Stimulated activated CD4-positive, alpha-beta T cell treated with anti-CD3 and anti-CD28 coated beads, Interleukin-2, amount 100 ng/mL, for 48 hours (primary cell): ENCODE measurements at regions not wholly inside any gene's neighbourhood (a gene's known extent, or its start where the extent isn't known, plus 50 kb on each side); places are given as distances from the start of the nearest gene placed in this dataset.

Experiments
- DNase-seq, 2 donors: peaks; one replicate each; pipeline ENCODE4 v3.0.0-alpha.2; 2020

DNA sequence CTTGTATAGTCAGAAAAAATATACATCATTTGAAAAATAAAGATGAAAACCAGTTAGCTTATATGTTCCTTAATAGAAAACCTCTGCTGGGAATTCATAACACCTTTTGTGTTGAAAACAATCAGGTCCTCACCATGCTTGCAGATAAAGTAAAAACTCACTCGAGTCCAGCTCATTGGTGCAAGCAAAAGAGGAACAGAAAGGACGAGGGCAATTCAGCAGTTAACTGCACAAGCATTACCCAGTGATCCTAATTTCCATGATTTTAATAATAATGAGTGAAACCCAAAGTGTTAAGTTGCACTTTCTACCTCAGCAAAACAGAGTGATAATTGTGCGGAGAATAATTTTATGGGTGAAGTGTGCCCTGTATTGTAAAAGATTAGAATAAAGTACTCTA, 839.9 kb downstream of the BCL11A start:
- no peak for DNase-seq

DNA sequence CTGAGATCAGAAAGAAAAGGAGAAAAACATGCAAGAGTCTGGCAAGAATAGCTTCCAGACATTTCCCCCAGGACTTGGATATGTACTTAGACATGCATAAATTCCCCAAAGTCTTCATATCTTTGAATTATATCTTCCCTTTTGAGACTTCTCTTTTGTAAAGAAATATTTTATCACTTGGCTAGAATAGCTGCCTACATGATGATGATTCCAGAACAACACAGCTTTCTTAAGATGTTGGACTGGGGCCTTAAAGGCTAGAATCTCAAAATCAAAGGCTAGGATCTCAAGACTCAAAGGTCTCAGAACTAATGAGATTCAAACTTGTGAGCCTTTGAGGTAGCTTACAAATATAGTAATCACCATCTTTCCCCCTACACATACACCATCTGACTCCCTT, 842.3 kb downstream of the BCL11A start:
- DNase-seq, result no peak

GRCh38 chr2:59706729-59707128, 846.7 kb downstream of the BCL11A start:
- DNase-seq, result no peak

GRCh38 chr2:59703796-59704195, 849.7 kb downstream of the BCL11A start:
- DNase-seq, result no peak

DNA sequence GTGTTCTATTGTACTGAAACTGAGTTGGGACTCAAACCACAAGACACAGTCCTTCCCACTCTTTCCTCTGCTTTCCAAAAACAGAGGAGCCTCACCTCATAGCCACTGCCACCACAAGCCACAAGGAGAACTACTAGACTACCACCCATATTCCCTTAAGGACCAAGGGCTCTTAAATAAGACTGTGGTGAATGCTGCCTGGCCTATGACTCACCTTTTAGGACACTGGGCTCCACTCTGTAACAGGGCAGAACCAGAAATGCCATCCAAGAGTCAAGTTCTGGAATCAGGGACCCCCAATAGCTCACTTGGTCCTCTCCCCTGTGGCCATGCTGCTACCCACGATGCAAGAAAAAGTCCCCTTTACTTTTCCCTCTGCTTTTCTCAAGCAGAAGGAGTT, 851.4 kb downstream of the BCL11A start:
- DNase-seq, result no peak

GRCh38 chr2:59701271-59701994, 852.0 kb downstream of the BCL11A start:
- DNase-seq, result no peak

DNA sequence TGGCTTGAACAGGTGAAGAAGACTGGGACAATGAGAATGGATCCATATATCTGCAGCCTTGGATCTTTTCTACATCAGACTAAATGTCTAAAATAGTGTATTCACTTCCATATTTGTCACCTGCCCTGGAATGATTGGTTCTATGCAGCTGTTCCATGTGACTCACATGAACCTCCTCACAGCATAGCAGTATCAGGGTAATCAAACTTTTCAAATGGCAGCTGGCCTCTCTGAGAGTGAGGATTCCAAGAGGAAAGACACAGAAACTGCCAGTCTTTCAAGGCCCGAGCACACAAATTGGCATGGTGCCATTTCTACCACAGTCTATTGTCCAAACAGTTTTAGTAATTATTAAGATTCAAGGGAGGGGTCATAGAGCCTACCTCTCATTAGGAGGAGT, 859.3 kb downstream of the BCL11A start:
- no peak for DNase-seq

- no peak for DNase-seq
These were observed 860.1 kb downstream of the BCL11A start for GRCh38 chr2:59693231-59693959.

DNA sequence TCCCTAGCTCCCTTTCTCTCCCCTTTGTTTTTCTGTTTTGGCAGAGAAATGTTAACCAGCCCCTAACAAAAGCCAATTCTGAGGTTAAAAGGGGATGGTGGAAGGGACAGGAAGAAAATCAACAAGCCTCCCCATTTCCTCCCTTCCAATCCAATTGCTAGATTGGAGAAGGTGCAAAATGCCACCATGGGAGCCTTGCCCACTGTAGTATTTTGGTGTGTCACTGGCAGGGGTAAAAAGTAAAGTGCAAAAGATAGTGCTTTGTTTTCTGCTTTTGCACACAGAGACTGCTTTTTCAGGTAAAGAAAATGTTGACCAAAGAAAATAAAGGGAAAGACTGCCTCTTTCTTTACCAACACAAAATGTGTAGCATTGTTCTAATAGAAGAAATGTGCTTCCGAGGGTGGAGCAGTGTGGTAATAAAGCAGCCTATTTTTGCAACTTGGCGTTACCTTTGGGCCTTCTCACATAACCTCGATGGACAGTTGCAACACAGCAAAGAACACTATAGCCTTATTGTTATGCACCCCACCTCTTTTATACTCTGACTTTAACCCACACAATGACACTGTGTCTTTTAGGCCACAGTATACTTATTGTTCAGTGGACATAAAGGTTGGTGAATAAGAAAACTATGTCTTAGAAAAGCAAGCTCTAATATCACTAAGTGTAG, 861.8 kb downstream of the BCL11A start:
- DNase-seq, result no peak

DNA sequence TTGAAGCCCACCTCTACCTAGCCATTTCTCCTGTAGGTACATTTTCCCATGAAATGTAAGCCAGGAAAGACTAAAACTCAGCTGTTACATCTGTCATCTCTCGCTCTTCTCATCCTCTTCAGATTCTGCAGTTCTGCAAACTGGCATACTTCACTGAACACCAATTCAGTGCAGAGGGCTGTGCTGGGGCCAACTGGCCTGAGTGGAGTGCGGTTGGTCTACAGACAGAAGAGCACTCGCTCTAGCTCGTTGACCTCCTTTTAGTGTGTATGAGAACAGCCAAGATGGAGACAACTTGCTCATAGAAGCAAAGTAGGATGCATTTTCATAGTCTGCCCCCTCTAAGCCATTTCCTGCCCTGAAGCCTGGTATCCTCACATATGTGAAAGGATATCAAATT, 862.6 kb downstream of the BCL11A start:
- DNase-seq, result no peak

DNA sequence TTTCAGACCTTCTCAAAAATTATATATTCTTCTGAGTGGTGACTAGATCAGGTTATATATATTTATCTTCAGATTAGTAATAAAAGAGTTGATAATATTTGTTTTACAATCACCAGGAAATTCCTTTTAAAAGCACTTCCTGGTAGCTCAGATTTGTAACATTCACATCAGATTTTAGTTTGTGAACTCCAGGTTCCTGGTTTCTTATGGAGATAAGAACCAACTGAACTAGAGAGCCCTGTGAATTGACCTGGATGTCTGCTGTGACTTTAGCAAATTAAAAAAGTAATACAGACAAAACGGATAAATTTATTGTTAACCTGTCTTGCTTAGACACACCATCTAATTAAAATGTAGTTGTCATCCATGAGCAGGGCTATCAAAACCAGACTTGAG, 868.7 kb downstream of the BCL11A start:
- DNase-seq, result no peak

GRCh38 chr2:59684116-59684770, 869.2 kb downstream of the BCL11A start:
- DNase-seq, result no peak

GRCh38 chr2:59680863-59681262, 872.6 kb downstream of the BCL11A start:
- DNase-seq, result no peak

DNA sequence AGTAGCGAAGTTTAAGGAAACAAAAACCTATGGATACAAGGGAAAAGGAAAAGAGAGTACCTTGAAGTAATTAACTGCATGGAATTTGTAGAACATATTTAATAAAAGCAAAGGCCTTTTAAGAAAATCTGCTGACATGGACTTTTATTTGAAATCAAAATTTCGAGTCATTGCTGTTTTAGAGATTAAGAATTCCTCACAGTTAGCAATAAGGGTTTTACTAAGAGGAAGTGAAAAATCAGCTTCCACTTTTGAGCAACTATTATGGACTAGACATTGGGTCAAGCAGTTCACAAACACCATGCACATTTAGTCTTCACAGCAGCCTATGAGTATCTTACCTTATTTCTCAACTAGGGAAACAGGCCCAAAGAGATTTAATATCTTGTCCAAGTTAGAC, 876.3 kb downstream of the BCL11A start:
- DNase-seq, result no peak

DNA sequence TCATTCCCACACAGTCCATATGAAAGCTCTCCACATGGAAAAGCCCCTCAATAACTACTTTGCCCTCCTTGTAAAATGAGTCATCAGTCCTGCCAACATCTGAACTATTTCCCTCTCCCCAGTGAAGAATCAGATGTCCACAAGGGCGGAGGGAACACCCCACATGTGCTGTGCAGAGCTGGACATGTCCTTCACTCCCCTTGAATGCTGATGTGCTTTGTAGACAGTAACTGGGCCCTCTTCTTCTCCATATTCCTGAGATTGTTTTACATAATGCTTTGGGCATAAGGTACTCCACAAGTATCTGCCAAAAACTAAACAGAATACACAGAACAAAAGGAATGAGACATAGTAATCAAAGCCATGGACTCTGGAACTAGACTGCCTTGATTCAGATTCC, 879.4 kb downstream of the BCL11A start:
- DNase-seq, result no peak

DNA sequence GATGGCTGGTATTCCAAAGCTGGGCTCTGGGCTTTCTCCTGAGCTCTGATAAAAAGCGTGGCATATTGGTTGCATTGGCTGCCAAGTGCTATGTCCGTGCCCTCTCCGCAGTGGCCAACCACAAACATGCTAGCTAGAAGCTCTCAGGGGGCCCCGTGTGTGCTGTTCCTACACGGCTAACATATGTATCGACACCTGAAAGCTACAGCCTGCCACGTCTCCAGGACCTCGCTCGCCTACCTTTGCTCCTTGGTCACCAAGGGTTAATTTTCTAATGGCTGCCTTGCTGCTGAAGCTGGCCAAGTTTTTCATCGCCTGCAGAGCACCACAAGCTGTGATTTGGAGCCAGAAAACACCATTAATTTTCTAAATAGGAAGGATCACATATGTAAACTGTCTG, 888.4 kb downstream of the BCL11A start:
- DNase-seq, result no peak

DNA sequence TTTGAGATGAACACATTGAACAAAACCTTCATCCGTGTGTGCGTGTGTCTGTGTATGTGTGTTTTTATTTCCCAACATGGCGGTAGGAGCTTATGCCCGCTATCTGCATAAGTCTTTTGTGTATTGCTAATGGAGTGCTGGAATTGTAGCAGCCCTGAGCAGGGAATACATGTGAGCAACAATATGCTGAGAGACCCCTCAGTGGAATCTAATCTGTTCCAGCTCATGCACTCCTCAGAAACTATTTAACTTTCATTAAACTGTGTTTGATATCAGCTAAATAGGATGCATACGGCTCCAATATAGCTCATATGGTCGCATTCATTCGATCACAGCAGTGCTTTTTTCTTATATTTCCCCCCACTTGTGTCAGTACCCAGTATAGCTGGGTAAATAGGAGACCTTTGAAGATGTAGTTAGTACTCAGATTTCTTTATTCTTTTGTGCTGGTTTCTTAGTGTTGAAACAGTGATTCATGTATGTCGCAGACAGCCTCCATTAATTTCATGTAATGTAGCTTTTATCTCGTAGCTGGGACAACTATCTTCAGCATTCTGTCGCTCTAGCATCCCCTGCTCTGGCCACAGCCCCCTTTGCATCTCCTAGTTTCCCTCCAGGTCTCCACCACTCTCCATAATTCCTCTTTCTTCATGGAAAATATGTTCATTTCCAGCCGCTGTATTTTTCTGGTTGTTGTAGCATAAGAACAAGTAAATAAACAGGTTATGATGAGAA, 891.2 kb downstream of the BCL11A start:
- DNase-seq, result no peak

DNA sequence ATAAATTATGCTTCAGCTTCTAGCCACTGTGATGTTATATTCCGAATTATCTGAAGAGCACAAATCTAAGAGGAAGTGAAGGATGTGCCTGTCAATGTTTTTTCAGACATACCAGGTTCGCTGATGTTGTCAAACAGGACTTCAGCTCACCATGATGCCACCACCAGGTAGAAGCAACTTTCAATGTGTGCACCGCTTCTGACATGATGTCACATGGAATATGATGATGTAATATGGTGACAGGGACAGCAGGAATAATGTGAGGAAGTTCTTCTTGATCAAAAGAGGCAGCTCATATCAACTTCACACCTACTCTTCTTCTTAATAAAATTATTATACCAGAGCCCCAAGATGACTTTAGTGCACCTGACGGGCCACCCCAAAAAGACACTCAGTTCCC, 893.2 kb downstream of the BCL11A start:
- no peak for DNase-seq

DNA sequence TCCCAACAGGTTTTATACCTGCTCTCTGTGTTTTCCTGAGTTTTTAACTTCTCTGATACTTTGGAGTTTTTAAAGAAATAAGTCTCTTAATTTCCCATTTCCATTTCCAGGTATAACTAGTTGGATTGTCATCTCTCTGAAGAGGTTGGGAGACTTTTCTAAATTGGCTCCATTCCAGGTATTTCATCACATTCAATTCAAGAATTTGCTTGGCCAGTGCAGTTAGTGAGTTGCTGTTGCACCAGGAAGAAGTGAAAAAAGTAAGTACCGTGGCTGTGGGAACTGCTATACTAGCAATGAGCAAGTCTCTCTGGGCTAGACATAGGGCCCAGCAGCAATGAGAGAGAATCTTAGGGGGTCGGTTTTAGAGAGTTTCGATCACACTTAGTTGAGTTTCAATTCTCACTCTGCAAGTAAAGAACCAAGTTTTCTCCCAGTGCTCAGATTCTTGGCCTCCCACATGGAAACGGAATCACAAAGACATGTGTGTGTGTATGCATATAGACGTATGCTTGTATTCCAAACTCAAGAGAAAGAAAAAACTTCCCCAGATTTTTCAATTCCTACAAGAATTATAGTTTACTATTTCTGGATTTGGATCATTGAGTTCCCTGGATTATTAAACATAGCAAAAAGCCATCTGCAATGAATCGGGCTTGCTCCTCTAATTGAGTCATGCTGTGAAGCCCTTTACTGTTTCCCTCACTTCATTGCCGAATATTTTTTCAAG, 894.4 kb downstream of the BCL11A start:
- DNase-seq, result no peak

DNA sequence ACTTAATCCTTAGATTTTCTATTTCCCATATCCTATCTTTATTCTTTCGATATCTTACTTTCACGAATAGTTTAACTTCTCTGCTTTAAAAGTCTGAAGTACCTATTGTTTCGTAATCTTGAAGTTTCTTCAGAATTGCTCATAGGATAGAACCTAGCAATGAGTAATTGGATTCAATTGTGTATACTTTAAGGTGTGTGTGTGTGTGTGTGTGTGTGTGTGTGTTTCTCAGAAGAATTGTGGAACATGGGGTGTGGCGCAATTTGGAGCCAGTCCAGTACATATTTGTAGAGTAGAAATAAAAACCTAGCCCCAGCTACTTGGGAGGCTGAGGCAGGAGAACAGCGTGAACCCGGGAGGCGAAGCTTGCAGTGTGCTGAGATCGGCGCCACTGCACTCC, 897.6 kb downstream of the BCL11A start:
- no peak for DNase-seq

DNA sequence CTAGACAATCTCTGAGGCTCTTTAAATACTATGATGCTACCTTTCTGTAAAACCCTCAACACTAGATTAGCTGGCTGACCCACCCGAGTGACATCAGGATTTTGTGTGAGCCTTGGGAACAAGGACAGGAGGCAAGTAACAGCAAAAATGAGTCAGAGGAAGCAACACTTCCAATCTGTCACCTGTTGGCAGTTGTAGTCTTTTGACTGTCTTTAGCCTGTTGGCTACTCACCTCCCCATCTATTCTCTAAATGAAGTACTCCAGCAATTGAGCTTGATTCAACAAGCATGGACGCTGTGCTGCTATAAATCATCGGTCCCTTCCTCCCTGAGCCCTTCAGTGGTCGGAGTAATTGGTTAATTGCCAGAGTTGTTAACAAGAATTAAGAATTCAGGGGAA, 898.7 kb downstream of the BCL11A start:
- DNase-seq, result no peak

DNA sequence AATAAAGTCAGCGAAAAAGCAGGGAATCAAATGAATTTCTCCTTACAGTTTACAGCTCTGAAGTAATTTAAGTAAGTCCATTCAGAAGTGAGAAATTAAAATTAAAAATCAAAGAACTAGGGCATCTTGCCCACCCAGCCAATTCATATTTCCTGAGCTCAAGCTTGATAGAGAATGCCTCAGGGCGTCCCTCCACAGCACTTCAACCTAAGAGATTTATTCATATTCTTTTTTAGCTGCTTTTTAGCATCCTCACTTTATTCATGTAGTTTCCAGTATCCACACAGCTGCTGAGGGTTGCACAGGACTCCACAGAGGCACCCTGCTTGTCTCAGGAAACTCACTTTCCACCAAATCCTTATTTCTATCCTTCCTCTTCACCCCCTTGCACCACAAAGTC, 900.3 kb downstream of the BCL11A start:
- DNase-seq, result no peak
